ENCODE measurements at regions not wholly inside any gene's neighbourhood (a gene's known extent, or its start where the extent isn't known, plus 50 kb on each side); places are given as distances from the start of the nearest gene placed in this dataset.

DNA sequence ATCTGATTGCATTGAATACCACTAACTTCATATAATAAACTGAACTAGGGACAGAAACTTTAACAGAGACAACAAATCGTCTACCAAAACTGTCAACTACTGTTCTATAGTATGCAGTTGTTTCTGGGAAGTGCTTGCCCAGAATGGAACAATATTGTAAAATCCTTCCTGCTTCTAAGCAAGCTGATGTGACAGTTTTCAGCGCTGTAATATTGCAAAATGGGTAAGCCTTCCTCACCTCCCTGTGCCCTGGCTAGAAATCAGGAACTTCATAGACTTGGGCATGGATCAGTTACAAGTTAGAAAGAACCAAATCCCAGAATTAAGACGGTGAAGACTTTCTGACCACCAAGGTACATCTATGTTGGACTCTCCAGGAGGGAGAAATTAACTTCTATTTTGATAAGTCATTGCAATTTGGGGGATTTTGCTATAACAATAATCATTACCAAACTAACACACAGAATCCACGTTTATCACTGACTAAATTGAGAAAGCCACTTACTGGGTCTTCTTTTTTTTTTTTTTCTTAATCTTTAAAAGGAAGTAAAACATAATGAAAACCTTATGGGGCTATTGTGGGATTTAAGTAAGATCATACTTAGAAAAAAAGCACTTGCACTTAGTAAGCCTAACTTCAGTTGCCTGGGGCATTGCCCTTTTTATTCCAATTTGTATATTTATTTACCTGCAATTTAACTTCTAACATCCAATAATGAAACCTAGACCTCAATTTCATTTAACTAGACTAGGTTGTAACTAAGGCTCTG is 261.5 kb downstream of the TRIB2 start:
- TF ChIP-seq, protein P1, sequence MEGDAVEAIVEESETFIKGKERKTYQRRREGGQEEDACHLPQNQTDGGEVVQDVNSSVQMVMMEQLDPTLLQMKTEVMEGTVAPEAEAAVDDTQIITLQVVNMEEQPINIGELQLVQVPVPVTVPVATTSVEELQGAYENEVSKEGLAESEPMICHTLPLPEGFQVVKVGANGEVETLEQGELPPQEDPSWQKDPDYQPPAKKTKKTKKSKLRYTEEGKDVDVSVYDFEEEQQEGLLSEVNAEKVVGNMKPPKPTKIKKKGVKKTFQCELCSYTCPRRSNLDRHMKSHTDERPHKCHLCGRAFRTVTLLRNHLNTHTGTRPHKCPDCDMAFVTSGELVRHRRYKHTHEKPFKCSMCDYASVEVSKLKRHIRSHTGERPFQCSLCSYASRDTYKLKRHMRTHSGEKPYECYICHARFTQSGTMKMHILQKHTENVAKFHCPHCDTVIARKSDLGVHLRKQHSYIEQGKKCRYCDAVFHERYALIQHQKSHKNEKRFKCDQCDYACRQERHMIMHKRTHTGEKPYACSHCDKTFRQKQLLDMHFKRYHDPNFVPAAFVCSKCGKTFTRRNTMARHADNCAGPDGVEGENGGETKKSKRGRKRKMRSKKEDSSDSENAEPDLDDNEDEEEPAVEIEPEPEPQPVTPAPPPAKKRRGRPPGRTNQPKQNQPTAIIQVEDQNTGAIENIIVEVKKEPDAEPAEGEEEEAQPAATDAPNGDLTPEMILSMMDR (IDR thresholded peaks at IDR 0.05; ENCODE audit: low read depth, low read length), result no peak
- H3K36me3 ChIP-seq, result no peaks in the 10 kb centered on the region
- H3K27ac ChIP-seq, result no peak overlapping the region
- H3K9me3 ChIP-seq (ENCODE audit: severe bottlenecking), result no peaks in the 10 kb centered on the region
- DNase-seq, result no peak
- no peak overlapping the region for H3K4me3 ChIP-seq (ENCODE audit: low read depth, low read length)
- H3K27me3 ChIP-seq (ENCODE audit: insufficient read depth, low read depth, severe bottlenecking), result no peaks in the 10 kb centered on the region

DNA sequence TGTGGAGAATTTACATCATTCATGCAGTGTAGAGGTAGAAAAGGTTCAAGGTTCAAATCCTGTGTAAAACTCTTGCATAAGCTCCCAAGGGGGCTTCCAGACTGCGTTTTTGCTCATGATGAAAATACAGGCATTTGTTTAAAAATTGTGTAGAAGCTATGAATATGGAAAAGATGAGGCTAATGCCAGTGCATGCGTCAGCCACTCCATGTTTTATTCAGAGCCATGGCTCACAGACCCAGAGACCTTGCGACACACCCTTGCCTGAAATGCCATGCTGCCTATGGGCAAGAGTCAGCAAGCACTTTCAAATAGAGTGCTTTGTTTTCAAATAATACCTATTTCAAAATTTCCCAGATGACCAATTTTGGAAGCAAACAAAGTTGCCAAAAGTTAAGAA is 262.3 kb downstream of the TRIB2 start:
- Histone ChIP-seq H3K4me3 (ENCODE audit: low read depth, low read length) (no peak overlapping the region), H3K9me3 (ENCODE audit: severe bottlenecking) (no peaks in the 10 kb centered on the region), H3K27ac (no peak overlapping the region), H3K36me3 (no peaks in the 10 kb centered on the region), H3K27me3 (ENCODE audit: insufficient read depth, low read depth, severe bottlenecking) (no peaks in the 10 kb centered on the region)
- TF ChIP-seq, protein P1 (IDR thresholded peaks at IDR 0.05; ENCODE audit: low read depth, low read length), result no peak
- DNase-seq, result no peak

DNA sequence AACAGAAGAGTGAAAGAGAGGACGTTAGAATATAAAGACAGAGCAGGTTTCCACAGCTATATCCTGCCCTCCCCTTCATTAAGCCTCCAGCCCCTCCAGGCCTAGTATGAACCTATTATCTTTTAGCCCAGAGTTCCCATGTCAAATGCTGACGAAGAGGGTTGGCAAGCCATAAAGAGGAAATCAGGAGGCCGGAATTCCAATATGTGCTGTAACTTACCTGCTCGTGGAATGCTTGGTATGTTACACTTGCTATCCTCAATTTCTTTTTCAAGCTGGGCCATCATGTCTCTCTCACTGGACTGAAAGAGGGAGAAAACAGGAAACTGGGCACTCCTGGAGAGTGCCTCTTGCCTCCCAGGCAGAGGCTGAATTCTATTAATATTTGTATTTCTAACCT is 264.1 kb downstream of the TRIB2 start:
- TF ChIP-seq, protein P1 (IDR thresholded peaks at IDR 0.05; ENCODE audit: low read depth, low read length), result no peak
- no peaks in the 10 kb centered on the region for H3K9me3 ChIP-seq (ENCODE audit: severe bottlenecking)
- no peak overlapping the region for H3K27ac ChIP-seq
- no peaks in the 10 kb centered on the region for H3K36me3 ChIP-seq
- no peak for DNase-seq
- H3K27me3 ChIP-seq (ENCODE audit: insufficient read depth, low read depth, severe bottlenecking), result no peaks in the 10 kb centered on the region
- no peak overlapping the region for H3K4me3 ChIP-seq (ENCODE audit: low read depth, low read length)

DNA sequence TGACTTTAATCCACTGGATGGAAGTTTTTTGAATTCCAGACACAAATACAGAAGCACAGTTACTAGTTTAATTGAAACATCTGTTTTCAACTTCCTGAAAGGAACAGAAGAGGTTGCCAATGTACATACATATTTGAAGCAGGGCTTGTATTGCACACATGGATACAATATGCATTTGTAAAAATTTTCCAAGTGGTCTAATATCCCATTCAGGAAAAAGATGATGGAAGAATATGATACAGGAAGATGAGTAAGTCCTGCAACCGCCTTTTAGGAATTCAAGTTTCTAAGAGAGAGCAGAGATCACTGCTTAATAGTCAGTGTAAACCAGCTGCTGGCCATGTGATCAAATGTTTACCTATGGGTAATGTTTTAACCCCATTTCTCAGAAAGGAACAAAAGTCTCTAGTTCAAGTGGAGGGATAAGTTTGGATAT is 265.4 kb downstream of the TRIB2 start:
- Histone ChIP-seq H3K36me3 (no peaks in the 10 kb centered on the region), H3K4me3 (ENCODE audit: low read depth, low read length) (no peak overlapping the region), H3K9me3 (ENCODE audit: severe bottlenecking) (no peaks in the 10 kb centered on the region), H3K27me3 (ENCODE audit: insufficient read depth, low read depth, severe bottlenecking) (no peaks in the 10 kb centered on the region), H3K27ac (no peak overlapping the region)
- TF ChIP-seq, protein P1 (IDR thresholded peaks at IDR 0.05; ENCODE audit: low read depth, low read length), result no peak
- DNase-seq, result no peak

DNA sequence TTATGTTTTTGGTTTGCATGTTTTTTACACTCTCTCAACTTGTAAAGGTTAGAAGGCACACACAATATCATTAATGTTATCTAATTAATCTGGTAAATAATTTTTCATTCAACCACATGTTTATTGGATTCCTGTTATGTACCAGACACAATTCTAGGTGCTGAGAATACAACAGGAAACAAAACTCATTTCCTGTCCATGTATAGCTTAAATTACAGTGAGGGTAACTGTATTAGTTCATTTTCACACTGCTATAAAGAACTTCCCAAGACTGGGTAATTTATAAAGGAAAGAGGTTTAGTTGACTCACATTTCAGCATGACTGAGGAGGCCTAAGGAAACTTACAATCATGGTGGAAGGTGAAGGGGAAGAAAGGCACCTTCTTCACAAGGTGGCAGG is 270.5 kb downstream of the TRIB2 start:
- Histone ChIP-seq H3K36me3 (no peaks in the 10 kb centered on the region), H3K27me3 (ENCODE audit: insufficient read depth, low read depth, severe bottlenecking) (no peaks in the 10 kb centered on the region), H3K9me3 (ENCODE audit: severe bottlenecking) (no peaks in the 10 kb centered on the region), H3K4me3 (ENCODE audit: low read depth, low read length) (no peak overlapping the region), H3K27ac (no peak overlapping the region)
- TF ChIP-seq, protein P1 (IDR thresholded peaks at IDR 0.05; ENCODE audit: low read depth, low read length), result no peak
- no peak for DNase-seq

DNA sequence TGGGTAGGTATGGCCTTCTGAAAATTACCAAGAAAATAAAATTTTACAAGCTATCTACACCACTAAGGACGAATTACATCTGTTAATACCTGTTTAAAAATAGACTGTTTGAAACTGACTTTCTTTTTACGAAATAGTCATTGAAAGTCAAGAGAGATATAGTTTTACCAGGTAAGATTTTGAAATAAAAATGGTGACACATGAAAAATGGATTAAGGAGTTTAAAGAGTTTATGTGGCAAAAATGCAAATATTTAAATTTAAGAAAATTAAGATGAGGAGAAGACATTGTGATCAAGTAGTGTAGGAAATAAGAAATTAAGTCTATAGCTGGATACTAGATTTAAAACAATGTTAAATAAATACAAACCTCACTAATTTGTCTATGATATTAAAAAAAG is 271.5 kb downstream of the TRIB2 start:
- TF ChIP-seq, protein P1 (IDR thresholded peaks at IDR 0.05; ENCODE audit: low read depth, low read length), result no peak
- Histone ChIP-seq H3K4me3 (ENCODE audit: low read depth, low read length) (no peak overlapping the region), H3K27ac (no peak overlapping the region), H3K9me3 (ENCODE audit: severe bottlenecking) (no peaks in the 10 kb centered on the region), H3K36me3 (no peaks in the 10 kb centered on the region), H3K27me3 (ENCODE audit: insufficient read depth, low read depth, severe bottlenecking) (no peaks in the 10 kb centered on the region)
- no peak for DNase-seq
